ENCODE measurements at regions not wholly inside any gene's neighbourhood (a gene's known extent, or its start where the extent isn't known, plus 50 kb on each side); places are given as distances from the start of the nearest gene placed in this dataset.

- TF ChIP-seq SUZ12 (IDR thresholded peaks at IDR 0.05; ENCODE audit: extremely low read depth, insufficient read depth, insufficient read length): no peak
- TF ChIP-seq YY1 (IDR thresholded peaks at IDR 0.05; ENCODE audit: insufficient read depth, insufficient read length): no peak
- no peak for TF ChIP-seq ZNF274 (IDR thresholded peaks at IDR 0.05; ENCODE audit: low read depth, low read length)
Measured at GRCh38 chr11:127110542-127110941, 110.0 kb upstream of the KIRREL3 start.
